ENCODE measurements at regions not wholly inside any gene's neighbourhood (a gene's known extent, or its start where the extent isn't known, plus 50 kb on each side); places are given as distances from the start of the nearest gene placed in this dataset.
"Not testable (repeated sequence)": the region's sequence is repeated elsewhere in the genome, so short reads cannot be mapped to it uniquely, and the experiment has no call there.

DNA sequence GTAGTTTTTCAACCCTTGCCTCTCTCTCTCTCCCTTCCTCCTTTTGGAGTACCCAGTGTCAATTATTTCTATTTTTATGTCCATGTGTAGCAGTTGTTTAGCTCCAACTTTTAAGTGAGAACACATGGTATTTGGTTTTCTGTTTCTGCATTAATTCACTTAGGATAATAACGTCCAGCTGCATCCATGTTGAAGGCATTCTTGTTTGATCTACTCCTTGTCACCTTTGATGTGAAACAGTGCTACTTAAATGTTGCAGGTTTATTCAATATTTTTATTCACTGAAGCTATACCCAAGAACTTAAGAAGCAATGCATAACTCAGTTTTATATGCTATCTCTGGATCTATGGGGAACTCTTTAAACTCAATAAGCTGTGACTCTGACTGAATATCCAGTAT, 465.2 kb upstream of the ADGRB3 start:
- DNase-seq: no peak
- Histone ChIP-seq H3K27ac (no peak overlapping the region), H3K9me3 (no peaks in the 10 kb centered on the region), H3K4me3 (no peak overlapping the region), H3K27me3 (no peaks in the 10 kb centered on the region), H3K4me1 (no peaks in the 10 kb centered on the region), H3K36me3 (no peaks in the 10 kb centered on the region)
- FAIRE-seq: no peak
- TF ChIP-seq, protein P1, sequence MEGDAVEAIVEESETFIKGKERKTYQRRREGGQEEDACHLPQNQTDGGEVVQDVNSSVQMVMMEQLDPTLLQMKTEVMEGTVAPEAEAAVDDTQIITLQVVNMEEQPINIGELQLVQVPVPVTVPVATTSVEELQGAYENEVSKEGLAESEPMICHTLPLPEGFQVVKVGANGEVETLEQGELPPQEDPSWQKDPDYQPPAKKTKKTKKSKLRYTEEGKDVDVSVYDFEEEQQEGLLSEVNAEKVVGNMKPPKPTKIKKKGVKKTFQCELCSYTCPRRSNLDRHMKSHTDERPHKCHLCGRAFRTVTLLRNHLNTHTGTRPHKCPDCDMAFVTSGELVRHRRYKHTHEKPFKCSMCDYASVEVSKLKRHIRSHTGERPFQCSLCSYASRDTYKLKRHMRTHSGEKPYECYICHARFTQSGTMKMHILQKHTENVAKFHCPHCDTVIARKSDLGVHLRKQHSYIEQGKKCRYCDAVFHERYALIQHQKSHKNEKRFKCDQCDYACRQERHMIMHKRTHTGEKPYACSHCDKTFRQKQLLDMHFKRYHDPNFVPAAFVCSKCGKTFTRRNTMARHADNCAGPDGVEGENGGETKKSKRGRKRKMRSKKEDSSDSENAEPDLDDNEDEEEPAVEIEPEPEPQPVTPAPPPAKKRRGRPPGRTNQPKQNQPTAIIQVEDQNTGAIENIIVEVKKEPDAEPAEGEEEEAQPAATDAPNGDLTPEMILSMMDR (IDR thresholded peaks at IDR 0.05): no peak
- ATAC-seq: no peak
- WGBS, 2 donors: 22 to 29% methylated on average over 1 of the region's 1 CpG
- intact Hi-C loops (cut with DNase I): no loop called here

DNA sequence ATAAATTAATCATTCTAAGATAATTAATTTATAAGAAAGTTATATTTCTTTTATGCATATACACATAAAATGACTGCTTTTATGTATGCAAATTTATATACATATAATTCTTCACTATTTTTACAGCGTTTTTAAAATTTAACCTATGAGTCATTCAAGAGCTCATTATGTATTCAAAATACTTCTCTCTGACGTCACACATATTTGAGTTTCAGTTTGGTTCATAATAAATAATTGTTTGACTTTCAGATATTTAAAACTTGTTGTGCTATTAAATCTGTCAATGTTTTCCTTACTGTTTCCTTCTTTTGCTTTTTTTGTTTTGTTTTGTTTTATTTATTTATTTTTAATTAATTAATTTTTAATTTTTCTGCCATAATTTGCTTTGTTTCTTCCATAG, 467.5 kb upstream of the ADGRB3 start:
- ATAC-seq (no peak), FAIRE-seq (no peak), DNase-seq (no peak)
- Histone ChIP-seq H3K4me1 (no peaks in the 10 kb centered on the region), H3K9me3 (no peaks in the 10 kb centered on the region), H3K36me3 (no peaks in the 10 kb centered on the region), H3K4me3 (no peak overlapping the region), H3K27me3 (no peaks in the 10 kb centered on the region), H3K27ac (no peak overlapping the region)
- WGBS, 2 donors: 27 to 34% methylated on average over 2 of the region's 2 CpGs
- TF ChIP-seq, protein P1 (IDR thresholded peaks at IDR 0.05): no peak
- intact Hi-C loops (cut with DNase I): no loop called here

DNA sequence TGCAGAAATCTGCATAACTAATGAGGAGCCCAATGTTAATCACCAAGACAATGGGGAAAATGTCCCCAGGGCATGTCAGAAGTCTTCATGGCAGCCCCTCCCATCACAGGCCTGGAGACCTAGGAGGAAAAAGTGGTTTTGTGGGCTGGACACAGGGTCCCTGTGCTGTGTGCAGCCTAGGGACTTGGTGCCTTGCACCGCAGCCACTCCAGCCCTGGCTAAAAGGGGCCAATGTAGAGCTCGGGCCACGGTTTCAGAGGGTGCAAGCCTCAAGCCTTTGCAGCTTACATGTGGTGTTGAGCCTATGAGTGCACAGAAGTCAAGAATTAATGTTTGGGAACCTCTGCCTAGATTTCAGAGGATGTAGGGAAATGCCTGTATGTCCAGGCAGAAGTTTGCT, 474.3 kb upstream of the ADGRB3 start:
- H3K27me3 ChIP-seq; H3K4me1 ChIP-seq; H3K4me3 ChIP-seq; FAIRE-seq; H3K27ac ChIP-seq; H3K36me3 ChIP-seq; H3K9me3 ChIP-seq; intact Hi-C loops (cut with DNase I); ATAC-seq; DNase-seq: not testable (repeated sequence)
- 69 to 83% methylated on average over 3 of the region's 3 CpGs for WGBS, 2 donors

DNA sequence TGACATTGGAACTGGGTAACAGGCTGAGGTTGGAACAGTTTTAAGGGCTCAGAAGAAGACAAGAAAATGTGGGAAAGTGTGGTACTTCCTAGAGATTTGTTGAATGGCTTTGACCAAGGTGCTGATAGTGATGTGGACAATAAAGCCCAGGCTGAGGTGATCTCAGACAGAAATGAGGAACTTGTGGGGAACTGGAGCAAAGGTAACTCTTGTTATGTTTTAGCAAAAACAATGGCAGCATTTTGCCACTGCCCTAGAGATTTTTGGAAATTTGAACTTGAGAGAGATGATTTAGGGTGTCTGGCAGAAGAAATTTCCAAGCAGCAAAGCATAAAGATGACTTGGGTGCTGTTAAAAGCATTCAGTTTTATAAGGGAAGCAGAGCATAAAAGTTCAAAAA, 474.7 kb upstream of the ADGRB3 start:
- intact Hi-C loops (cut with DNase I): no loop called here
- no peak for ATAC-seq
- Histone ChIP-seq H3K27ac (no peak overlapping the region), H3K9me3 (no peaks in the 10 kb centered on the region), H3K4me3 (no peak overlapping the region), H3K36me3 (no peaks in the 10 kb centered on the region), H3K27me3 (no peaks in the 10 kb centered on the region), H3K4me1 (no peaks in the 10 kb centered on the region)
- TF ChIP-seq, protein P1 (IDR thresholded peaks at IDR 0.05): no peak
- DNase-seq: no peak
- no peak for FAIRE-seq

DNA sequence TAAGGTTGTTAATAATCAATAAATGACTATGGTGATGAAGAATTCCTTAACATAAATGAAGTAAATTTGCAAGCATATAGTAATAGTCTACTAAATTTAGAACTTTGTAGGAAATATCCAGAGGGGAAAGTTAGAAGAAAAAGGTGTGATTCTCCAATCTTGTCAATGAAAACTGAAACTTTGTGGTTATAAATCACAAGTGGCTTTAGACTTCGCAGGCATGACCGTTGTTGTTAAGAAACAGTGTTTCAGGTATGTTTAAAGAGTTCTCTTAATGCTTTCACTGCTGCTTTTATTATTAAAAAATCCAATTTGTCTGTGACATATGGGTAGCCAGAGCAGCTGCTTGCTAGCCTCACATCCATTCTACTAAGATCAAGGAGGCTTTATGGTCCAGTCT, 475.6 kb upstream of the ADGRB3 start:
- H3K4me1 ChIP-seq: no peaks in the 10 kb centered on the region
- no peak for DNase-seq
- H3K4me3 ChIP-seq: no peak overlapping the region
- ATAC-seq: no peak
- intact Hi-C loops (cut with DNase I): no loop called here
- H3K9me3 ChIP-seq: no peaks in the 10 kb centered on the region
- H3K27me3 ChIP-seq: no peaks in the 10 kb centered on the region
- TF ChIP-seq, protein P1 (IDR thresholded peaks at IDR 0.05): no peak
- WGBS, 2 donors: 69 to 77% methylated on average over 2 of the region's 2 CpGs
- no peak overlapping the region for H3K27ac ChIP-seq
- no peak for FAIRE-seq
- H3K36me3 ChIP-seq: no peaks in the 10 kb centered on the region

DNA sequence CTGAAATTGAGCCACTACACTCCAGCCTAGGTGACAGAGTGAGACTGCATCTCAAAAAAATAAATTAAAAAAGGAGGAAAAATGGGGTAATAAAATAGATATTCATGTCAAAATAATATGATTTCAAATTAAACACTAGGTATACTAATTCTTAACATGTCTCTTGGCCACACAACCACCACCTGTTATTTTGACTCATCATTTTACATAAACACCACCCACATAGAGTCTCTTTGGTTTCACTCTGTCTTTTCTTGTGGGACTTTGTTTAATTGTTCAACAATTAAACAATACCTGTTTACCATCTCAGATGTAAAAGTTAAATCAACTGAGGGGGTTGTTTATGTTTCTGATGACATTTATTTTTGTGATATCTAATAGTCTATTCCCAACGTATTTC, 476.8 kb upstream of the ADGRB3 start:
- intact Hi-C loops (cut with DNase I): no loop called here
- Histone ChIP-seq H3K4me3 (no peak overlapping the region), H3K27ac (no peak overlapping the region), H3K9me3 (no peaks in the 10 kb centered on the region), H3K36me3 (no peaks in the 10 kb centered on the region), H3K4me1 (no peaks in the 10 kb centered on the region), H3K27me3 (no peaks in the 10 kb centered on the region)
- WGBS, 2 donors: 12 to 22% methylated on average over 1 of the region's 1 CpG
- ATAC-seq: no peak
- TF ChIP-seq, protein P1 (IDR thresholded peaks at IDR 0.05): no peak
- no peak for DNase-seq
- no peak for FAIRE-seq

Data from pancreas (tissue), 10 donors.